GM06990 (cell line): ENCODE measurements at regions not wholly inside any gene's neighbourhood (a gene's known extent, or its start where the extent isn't known, plus 50 kb on each side); places are given as distances from the start of the nearest gene placed in this dataset.
"Not testable (repeated sequence)": the region's sequence is repeated elsewhere in the genome, so short reads cannot be mapped to it uniquely, and the experiment has no call there.

Experiments used
- DNase-seq: peaks from one replicate; pipeline ENCODE4 v3.0.0-alpha.2; 2011; ENCODE audit not compliant: insufficient read length; ENCODE audit errors: extremely low read depth
- H3K27me3 ChIP-seq: replicated peaks from 2 replicates; pipeline ENCODE4 v1.6.0; 2011; ENCODE audit warnings: low read length; ENCODE audit not compliant: control insufficient read depth, insufficient read depth
- H3K36me3 ChIP-seq: 2 replicates; pipeline ENCODE4 v1.5.1; 2011; ENCODE audit warnings: low read length; ENCODE audit not compliant: control insufficient read depth, insufficient read depth
- H3K4me3 ChIP-seq: replicated peaks from 2 replicates; pipeline ENCODE4 v1.5.1; 2011; ENCODE audit warnings: low read depth, mild to moderate bottlenecking, control low read depth, low read length
- TF ChIP-seq, protein P1 (sequence below): IDR thresholded peaks from 2 replicates; pipeline ENCODE4 v1.5.1; 2011; ENCODE audit warnings: low read length, control low read depth, mild to moderate bottlenecking, inconsistent platforms; ENCODE audit not compliant: insufficient read depth, poor library complexity, severe bottlenecking

- H3K27me3 ChIP-seq, result no peaks in the 10 kb centered on the region; the same call in 1 of the 2 replicates
- DNase-seq, result no peak
- H3K36me3 ChIP-seq, result no peaks in the 10 kb centered on the region
- no peak overlapping the region for H3K4me3 ChIP-seq
- TF ChIP-seq, protein P1, sequence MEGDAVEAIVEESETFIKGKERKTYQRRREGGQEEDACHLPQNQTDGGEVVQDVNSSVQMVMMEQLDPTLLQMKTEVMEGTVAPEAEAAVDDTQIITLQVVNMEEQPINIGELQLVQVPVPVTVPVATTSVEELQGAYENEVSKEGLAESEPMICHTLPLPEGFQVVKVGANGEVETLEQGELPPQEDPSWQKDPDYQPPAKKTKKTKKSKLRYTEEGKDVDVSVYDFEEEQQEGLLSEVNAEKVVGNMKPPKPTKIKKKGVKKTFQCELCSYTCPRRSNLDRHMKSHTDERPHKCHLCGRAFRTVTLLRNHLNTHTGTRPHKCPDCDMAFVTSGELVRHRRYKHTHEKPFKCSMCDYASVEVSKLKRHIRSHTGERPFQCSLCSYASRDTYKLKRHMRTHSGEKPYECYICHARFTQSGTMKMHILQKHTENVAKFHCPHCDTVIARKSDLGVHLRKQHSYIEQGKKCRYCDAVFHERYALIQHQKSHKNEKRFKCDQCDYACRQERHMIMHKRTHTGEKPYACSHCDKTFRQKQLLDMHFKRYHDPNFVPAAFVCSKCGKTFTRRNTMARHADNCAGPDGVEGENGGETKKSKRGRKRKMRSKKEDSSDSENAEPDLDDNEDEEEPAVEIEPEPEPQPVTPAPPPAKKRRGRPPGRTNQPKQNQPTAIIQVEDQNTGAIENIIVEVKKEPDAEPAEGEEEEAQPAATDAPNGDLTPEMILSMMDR, result no peak
Observed at GRCh38 chr7:3114917-3115316, 71.2 kb upstream of the CARD11 start.

GRCh38 chr7:3117081-3117480 is 73.4 kb upstream of the CARD11 start:
- H3K36me3 ChIP-seq, result no peaks in the 10 kb centered on the region
- H3K27me3 ChIP-seq, result no peaks in the 10 kb centered on the region; the same call in none of the 2 replicates
- no peak for DNase-seq
- H3K4me3 ChIP-seq, result no peak overlapping the region
- TF ChIP-seq, protein P1, result no peak

GRCh38 chr7:3117488-3118231 is 74.0 kb upstream of the CARD11 start:
- H3K36me3 ChIP-seq, result no peaks in the 10 kb centered on the region
- H3K27me3 ChIP-seq, result no peaks in the 10 kb centered on the region; the same call in none of the 2 replicates
- TF ChIP-seq, protein P1, result no peak
- no peak for DNase-seq
- H3K4me3 ChIP-seq, result no peak overlapping the region

DNA sequence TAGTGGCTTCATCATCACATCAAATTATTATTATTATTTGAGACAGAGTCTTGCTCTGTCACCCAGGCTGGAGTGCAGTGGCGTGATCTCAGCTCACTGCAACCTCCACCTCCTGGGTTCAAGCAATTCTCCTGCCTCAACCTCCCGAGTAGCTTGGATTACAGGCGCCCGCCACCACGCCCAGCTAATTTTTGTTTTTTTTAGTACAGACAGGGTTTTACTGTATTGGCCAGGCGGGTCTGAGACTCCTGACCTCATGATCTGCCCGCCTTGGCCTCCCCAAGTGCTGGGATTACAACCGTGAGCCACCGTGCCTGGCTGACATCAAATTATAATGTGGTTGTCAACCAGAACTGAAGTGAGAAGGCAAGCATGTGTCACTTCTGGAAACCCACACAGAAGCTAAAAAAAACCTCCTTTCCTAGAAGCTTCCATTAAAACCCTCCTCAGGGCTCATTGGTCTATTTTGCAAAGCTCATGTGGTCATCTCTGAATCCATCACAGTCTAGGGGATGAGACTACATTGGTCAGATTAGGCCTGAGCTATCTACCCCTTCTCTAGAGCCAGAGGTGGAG is 75.8 kb upstream of the CARD11 start:
- not testable (repeated sequence) for H3K27me3 ChIP-seq, H3K4me3 ChIP-seq, H3K36me3 ChIP-seq, DNase-seq

DNA sequence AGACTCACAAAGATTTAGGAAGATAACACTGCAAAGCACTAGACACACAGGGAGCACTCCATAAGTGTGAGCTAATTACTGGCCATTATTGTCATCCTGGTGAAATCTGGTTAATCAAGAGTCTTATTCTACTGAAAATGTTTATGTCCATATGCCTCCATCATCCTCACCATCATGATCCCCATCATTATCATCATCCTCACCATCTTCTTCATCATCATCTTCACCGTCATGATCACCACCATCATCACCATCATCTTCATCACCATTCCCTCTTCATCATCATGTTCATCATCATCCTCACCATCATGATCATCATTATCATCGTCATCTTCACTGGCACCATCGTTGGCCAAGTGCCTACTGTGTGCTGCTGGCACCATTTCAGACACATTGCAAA is 76.3 kb upstream of the CARD11 start:
- Histone ChIP-seq H3K27me3 (no peaks in the 10 kb centered on the region; the same call in none of the 2 replicates), H3K4me3 (no peak overlapping the region), H3K36me3 (no peaks in the 10 kb centered on the region)
- TF ChIP-seq, protein P1, result no peak
- no peak for DNase-seq

DNA sequence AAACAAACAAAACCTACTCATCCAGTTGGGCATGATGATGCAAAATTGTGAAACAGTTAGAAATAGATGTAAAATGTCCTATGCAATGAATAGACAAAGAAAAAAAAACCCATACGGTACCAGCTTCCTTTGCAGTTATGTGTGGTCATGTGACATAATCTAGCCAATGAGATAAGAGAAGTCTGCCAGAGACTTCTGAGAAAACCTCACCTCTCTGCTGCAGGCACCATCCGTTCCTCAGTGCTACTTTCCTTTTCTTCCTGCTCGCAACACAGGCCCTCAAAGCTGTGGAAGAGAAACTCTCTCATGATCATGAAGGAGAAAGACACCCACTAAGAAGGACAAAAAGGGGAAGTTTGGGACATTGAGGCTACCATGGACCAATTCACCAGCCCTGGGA is 76.8 kb upstream of the CARD11 start:
- TF ChIP-seq, protein P1, result no peak
- Histone ChIP-seq H3K36me3 (no peaks in the 10 kb centered on the region), H3K27me3 (no peaks in the 10 kb centered on the region; the same call in none of the 2 replicates), H3K4me3 (no peak overlapping the region)
- DNase-seq, result no peak
